ENCODE measurements at regions not wholly inside any gene's neighbourhood (a gene's known extent, or its start where the extent isn't known, plus 50 kb on each side); places are given as distances from the start of the nearest gene placed in this dataset.

- Histone ChIP-seq H3K9me2 (ENCODE audit: insufficient read depth) (0 out of 2 replicates have a peak, but pooled peaks cover 5% of the 10 kb centered on the region), H4K20me1 (replicated peaks; ENCODE audit: insufficient read depth) (no peaks in the 10 kb centered on the region), H3K27ac (ENCODE audit: low read depth) (no peak overlapping the region), H3K27me3 (ENCODE audit: insufficient read depth) (no peaks in the 10 kb centered on the region), H3K4me3 (no peak overlapping the region), H2AFZ (no peak overlapping the region), H3F3A (replicated peaks; ENCODE audit: low read depth) (no peaks in the 10 kb centered on the region), H3K79me2 (replicated peaks; ENCODE audit: insufficient read depth) (no peaks in the 10 kb centered on the region), H3K4me2 (no peak overlapping the region), H3K36me3 (ENCODE audit: insufficient read depth) (no peaks in the 10 kb centered on the region), H3K4me1 (ENCODE audit: insufficient read depth) (peaks cover 4% of the 10 kb centered on the region; the same call in 1 of the 2 replicates)
- H3K4me3 Mint-ChIP-seq = no peak overlapping the region
- H3K27ac Mint-ChIP-seq = no peak overlapping the region
- ATAC-seq (no peak), DNase-seq (ENCODE audit: low spot score) (no peak)
- peaks cover 7% of the 10 kb centered on the region; the same call in 2 of the 3 replicates for H3K4me1 Mint-ChIP-seq
- H3K36me3 Mint-ChIP-seq (ENCODE audit: low read depth) = no peaks in the 10 kb centered on the region
- TF ChIP-seq EZH2 (IDR thresholded peaks at IDR 0.05; ENCODE audit: low read depth, unreplicated experiment) (no peak), CREB1 (CRISPR knock-in tag; IDR thresholded peaks at IDR 0.05; ENCODE audit: low read depth) (no peak), EZH2phosphoT487 (IDR thresholded peaks at IDR 0.05; ENCODE audit: unreplicated experiment) (no peak), NANOG (IDR thresholded peaks at IDR 0.05; ENCODE audit: borderline replicate concordance) (no peak), ZNF114 (CRISPR knock-in tag; IDR thresholded peaks at IDR 0.05) (no peak), JUNB (IDR thresholded peaks at IDR 0.05; ENCODE audit: unreplicated experiment) (no peak), STAT1 (IDR thresholded peaks at IDR 0.05; ENCODE audit: unreplicated experiment) (no peak), ZNF331 (CRISPR knock-in tag; IDR thresholded peaks at IDR 0.05; ENCODE audit: low read depth) (no peak), POLR2AphosphoS5 (IDR thresholded peaks at IDR 0.05; ENCODE audit: low read depth) (no peak), ETS1 (IDR thresholded peaks at IDR 0.05) (no peak)
- TF ChIP-seq, protein P1, sequence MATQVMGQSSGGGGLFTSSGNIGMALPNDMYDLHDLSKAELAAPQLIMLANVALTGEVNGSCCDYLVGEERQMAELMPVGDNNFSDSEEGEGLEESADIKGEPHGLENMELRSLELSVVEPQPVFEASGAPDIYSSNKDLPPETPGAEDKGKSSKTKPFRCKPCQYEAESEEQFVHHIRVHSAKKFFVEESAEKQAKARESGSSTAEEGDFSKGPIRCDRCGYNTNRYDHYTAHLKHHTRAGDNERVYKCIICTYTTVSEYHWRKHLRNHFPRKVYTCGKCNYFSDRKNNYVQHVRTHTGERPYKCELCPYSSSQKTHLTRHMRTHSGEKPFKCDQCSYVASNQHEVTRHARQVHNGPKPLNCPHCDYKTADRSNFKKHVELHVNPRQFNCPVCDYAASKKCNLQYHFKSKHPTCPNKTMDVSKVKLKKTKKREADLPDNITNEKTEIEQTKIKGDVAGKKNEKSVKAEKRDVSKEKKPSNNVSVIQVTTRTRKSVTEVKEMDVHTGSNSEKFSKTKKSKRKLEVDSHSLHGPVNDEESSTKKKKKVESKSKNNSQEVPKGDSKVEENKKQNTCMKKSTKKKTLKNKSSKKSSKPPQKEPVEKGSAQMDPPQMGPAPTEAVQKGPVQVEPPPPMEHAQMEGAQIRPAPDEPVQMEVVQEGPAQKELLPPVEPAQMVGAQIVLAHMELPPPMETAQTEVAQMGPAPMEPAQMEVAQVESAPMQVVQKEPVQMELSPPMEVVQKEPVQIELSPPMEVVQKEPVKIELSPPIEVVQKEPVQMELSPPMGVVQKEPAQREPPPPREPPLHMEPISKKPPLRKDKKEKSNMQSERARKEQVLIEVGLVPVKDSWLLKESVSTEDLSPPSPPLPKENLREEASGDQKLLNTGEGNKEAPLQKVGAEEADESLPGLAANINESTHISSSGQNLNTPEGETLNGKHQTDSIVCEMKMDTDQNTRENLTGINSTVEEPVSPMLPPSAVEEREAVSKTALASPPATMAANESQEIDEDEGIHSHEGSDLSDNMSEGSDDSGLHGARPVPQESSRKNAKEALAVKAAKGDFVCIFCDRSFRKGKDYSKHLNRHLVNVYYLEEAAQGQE (IDR thresholded peaks at IDR 0.05; ENCODE audit: unreplicated experiment) = no peak
- TF ChIP-seq, protein P2, sequence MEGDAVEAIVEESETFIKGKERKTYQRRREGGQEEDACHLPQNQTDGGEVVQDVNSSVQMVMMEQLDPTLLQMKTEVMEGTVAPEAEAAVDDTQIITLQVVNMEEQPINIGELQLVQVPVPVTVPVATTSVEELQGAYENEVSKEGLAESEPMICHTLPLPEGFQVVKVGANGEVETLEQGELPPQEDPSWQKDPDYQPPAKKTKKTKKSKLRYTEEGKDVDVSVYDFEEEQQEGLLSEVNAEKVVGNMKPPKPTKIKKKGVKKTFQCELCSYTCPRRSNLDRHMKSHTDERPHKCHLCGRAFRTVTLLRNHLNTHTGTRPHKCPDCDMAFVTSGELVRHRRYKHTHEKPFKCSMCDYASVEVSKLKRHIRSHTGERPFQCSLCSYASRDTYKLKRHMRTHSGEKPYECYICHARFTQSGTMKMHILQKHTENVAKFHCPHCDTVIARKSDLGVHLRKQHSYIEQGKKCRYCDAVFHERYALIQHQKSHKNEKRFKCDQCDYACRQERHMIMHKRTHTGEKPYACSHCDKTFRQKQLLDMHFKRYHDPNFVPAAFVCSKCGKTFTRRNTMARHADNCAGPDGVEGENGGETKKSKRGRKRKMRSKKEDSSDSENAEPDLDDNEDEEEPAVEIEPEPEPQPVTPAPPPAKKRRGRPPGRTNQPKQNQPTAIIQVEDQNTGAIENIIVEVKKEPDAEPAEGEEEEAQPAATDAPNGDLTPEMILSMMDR (conservative IDR thresholded peaks at IDR 0.05; ENCODE audit: low read depth in 2 of 2) = no peak
- TF ChIP-seq, protein P3, sequence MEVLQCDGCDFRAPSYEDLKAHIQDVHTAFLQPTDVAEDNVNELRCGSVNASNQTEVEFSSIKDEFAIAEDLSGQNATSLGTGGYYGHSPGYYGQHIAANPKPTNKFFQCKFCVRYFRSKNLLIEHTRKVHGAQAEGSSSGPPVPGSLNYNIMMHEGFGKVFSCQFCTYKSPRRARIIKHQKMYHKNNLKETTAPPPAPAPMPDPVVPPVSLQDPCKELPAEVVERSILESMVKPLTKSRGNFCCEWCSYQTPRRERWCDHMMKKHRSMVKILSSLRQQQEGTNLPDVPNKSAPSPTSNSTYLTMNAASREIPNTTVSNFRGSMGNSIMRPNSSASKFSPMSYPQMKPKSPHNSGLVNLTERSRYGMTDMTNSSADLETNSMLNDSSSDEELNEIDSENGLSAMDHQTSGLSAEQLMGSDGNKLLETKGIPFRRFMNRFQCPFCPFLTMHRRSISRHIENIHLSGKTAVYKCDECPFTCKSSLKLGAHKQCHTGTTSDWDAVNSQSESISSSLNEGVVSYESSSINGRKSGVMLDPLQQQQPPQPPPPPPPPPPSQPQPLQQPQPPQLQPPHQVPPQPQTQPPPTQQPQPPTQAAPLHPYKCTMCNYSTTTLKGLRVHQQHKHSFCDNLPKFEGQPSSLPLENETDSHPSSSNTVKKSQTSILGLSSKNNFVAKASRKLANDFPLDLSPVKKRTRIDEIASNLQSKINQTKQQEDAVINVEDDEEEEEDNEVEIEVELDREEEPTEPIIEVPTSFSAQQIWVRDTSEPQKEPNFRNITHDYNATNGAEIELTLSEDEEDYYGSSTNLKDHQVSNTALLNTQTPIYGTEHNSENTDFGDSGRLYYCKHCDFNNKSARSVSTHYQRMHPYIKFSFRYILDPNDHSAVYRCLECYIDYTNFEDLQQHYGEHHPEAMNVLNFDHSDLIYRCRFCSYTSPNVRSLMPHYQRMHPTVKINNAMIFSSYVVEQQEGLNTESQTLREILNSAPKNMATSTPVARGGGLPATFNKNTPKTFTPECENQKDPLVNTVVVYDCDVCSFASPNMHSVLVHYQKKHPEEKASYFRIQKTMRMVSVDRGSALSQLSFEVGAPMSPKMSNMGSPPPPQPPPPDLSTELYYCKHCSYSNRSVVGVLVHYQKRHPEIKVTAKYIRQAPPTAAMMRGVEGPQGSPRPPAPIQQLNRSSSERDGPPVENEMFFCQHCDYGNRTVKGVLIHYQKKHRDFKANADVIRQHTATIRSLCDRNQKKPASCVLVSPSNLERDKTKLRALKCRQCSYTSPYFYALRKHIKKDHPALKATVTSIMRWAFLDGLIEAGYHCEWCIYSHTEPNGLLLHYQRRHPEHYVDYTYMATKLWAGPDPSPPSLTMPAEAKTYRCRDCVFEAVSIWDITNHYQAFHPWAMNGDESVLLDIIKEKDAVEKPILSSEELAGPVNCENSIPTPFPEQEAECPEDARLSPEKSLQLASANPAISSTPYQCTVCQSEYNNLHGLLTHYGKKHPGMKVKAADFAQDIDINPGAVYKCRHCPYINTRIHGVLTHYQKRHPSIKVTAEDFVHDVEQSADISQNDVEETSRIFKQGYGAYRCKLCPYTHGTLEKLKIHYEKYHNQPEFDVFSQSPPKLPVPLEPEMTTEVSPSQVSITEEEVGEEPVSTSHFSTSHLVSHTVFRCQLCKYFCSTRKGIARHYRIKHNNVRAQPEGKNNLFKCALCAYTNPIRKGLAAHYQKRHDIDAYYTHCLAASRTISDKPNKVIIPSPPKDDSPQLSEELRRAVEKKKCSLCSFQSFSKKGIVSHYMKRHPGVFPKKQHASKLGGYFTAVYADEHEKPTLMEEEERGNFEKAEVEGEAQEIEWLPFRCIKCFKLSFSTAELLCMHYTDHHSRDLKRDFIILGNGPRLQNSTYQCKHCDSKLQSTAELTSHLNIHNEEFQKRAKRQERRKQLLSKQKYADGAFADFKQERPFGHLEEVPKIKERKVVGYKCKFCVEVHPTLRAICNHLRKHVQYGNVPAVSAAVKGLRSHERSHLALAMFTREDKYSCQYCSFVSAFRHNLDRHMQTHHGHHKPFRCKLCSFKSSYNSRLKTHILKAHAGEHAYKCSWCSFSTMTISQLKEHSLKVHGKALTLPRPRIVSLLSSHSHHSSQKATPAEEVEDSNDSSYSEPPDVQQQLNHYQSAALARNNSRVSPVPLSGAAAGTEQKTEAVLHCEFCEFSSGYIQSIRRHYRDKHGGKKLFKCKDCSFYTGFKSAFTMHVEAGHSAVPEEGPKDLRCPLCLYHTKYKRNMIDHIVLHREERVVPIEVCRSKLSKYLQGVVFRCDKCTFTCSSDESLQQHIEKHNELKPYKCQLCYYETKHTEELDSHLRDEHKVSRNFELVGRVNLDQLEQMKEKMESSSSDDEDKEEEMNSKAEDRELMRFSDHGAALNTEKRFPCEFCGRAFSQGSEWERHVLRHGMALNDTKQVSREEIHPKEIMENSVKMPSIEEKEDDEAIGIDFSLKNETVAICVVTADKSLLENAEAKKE (CRISPR knock-in tag; IDR thresholded peaks at IDR 0.05) = no peak
- no peaks in the 10 kb centered on the region for H3K9me3 Mint-ChIP-seq
- no peaks in the 10 kb centered on the region for H3K27me3 Mint-ChIP-seq (ENCODE audit: insufficient read depth, low read depth, poor library complexity)
Measured at GRCh38 chr3:116969646-116970045, 260.1 kb downstream of the TUSC7 start.

Measured in GM23338 (cell line).